HG03045 (cell line): ENCODE measurements at regions not wholly inside any gene's neighbourhood (a gene's known extent, or its start where the extent isn't known, plus 50 kb on each side); places are given as distances from the start of the nearest gene placed in this dataset.

Experiments
- ATAC-seq: cut with Tn5 transposase; IDR thresholded peaks from one replicate; pipeline ENCODE4 v1.9.1; 2021; ENCODE audit warnings: mild to moderate bottlenecking, moderate library complexity; ENCODE audit not compliant: unreplicated experiment

DNA sequence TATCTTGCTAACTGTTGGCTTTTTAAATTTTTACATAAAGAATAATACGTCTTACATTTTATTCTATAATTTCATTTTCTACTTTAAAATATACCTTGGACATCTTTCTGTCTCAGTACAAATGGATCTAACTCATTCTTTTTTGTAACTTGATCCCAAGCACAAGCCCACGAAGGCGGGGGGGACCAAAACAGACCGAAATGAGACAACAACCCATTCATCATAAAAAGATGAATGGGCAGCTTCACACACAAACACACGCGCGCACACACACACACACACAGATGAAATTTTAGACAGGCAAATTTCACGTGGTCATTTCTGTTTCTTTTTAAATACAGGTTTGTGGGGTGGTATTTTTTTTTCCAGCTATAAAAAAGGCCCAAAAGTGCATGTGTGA, 271.3 kb upstream of the TOPAZ1 start:
- no peak for ATAC-seq

DNA sequence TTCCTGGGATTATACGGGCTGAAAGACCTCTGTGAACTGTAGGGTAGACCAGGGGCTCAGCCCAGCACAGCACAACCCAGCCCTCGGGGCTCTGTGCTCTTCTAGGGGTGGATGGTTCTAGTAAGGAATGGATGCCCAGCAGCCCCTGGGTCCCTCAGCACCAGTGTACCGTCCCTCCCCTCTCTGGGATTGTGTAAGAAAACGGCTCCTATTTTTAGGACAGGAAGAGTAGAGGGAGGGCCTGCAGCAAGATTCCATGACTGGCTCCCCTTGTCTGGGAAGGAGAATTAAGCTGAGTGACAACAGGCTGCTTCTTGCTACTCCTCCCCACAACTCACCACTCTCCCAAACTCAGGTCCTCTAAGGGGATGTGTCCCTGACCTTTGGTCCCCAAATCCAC, 270.8 kb upstream of the TOPAZ1 start:
- no peak for ATAC-seq

DNA sequence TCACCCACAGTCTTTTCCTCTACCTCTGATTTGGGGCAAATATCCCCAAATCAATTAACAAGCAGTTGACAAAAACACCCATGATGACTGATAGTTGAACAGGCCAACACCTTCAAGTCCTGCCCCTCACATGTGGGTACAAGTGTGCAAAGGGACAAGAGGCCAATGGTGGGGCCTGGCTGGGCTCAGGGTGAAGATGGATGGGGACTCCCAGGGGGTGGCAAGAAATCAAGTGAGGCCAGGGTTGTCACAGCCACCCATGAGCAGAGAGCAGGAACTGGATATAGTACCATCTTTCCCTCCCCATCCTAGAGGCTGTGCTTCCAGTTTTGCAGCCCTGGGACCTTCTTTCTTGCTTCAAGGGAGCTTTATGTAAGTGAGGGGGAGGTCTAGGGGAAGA, 270.2 kb upstream of the TOPAZ1 start:
- no peak for ATAC-seq

DNA sequence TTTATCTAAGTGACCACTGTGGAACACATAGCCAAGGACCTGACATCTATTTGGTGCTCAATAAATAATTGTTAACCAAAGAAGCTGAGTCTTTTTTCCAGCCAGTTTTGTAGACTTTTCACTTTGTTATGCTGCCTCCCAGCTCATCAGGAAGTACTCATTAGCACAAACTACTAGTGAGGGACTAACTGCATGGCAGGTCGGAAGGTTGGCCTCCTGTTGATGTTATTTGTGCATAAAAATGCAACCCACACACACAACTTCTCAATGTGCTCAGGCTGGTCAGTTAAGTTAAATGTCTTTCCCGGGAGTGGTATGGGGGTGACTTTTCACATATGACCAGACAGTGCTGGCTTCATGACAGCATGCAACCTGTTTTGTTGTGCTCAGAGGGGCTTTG, 263.0 kb upstream of the TOPAZ1 start:
- ATAC-seq: no peak

DNA sequence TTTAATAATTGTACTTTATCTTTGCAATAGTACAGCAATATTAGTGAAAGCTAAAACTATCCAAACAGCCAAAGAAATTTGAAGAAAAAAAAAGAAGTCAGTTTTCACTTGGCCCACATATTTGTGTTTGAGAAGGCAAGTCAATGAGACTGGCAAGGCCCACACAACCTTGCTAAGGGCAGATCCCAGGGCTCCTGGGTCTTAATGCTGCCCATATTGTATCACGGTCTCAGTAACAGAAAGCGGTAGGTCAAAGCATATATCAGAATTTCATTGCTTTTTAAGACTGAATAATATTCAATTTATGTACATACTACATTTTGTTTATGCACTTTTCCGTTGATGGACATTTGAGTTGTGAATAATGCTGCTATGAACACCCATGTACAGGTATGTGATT, 262.0 kb upstream of the TOPAZ1 start:
- no peak for ATAC-seq

DNA sequence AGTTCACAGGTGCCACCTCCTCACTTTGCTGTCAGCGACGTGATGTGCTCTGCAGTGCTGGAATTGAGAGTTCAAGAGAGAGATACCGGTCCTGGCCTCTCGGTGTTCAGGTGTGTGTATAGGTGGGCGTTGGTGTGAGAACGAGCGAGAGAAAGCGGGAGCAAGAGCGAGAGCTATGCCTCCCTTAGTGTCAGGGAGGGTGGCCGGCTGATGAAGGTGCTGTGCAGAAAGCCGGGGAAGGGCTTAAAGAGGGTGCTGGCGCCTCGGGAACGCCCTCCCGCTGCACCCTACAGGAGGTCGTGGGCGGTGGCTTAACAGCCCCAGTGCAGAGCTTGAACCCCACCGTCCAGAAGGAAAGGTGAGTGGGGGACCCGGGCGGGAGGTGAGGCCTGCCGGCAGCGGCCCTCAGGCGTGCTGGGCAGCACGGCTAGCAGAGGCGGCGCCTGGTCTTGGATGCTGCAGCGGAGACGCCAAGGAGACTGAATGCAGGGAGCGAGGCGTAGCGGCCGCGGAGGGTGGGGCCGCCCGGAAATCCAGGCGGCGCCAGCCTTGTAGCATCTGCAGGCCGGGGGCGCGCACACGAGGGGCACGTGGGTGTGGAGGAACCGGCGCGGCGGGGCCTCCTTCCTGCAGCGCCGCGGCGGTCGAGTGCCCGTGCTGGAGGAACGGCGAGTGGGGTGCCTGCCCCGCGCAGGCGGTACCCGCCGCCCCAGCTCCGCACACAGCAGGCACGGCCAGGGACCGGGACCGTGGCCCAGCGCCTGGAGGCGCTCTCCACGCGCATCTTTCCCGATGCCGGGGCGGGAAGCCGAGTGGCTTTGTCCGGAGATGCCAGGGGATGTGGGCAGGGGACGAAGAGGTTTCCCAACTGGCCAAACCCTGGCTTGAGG, 246.8 kb upstream of the TOPAZ1 start:
- no peak for ATAC-seq

DNA sequence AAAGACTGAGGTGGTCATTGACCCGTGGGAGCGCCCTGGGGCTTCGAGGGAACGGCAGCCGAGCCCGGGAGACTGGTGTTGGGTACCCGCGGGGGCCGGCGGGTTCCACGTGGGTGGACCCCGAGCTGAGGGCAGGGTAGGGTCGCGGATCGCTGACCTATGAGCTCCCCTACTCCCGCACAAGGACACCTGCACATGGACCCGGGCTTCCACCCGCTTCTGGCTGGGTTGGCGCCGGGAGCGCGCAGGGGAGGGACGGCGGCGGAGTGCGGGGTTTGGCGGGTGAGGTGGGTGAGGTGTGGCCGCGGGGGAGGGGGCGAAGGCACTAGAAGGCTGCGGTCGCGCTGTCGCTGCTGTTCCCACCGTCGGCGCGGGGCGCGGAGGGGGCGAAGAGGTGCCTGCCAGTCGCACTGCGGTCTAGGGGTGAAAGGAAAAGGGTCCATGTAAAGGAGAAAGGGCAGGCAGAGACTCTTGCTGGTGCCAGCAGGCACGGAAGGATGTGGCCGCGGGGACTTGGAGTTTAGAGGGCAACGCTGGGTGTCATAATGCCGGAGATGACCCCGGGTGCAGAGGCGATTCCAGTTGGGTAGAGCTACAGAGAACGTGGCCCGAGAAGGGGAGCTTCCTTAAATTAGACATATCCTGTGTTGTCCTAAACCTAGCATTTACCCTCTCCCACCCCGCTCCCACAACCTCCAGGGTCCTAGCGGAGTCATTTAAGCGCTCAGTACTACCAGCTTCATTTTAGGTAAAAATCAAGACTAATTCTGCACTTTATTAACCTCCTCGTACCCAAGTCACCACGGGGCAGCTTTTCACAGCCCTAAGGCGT, 245.9 kb upstream of the TOPAZ1 start:
- ATAC-seq: no peak

DNA sequence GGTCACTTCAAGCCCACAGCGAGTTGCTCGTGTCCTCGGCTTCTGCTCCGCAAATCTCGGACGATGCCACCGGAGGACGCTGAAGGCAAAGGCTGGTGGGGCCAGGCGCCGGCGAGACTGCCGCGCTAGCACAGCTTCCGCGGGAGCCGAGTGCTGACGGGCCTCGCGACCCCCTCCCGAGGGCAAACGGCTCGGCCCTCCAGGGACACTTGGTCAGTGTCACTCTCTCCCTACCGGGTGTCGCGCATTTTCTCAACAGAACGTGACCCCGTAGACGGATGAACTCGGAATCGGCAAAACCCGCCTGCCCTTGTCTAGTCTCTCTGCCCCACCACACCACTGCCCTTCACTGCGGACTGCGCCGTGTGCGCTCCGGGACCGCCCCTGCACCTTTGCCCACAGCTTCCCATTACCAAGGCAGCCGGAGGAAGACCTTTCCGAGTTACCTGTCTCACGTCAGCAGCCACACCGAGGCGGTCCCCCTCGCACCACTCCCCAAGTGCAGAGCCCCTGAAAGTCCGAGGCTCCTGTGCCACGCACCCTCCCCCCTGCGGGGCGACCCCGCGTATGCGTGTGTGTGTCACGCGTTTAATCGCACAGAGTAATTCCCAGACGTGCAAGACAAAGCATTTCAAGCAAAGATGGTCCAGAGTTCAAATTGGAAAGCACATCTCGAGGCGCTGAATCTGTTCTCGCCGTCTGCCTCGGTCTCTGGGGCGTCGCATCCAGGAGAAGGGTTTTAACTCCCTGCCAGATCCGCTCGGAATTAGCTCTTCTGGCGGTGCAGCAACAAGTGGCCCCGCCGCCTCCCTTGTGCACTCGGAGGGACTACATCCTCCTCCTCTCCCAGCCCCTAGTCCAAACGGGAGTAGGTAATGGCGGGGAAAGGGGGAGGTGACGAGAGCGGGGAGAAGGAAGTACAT, 245.0 kb upstream of the TOPAZ1 start:
- no peak for ATAC-seq

DNA sequence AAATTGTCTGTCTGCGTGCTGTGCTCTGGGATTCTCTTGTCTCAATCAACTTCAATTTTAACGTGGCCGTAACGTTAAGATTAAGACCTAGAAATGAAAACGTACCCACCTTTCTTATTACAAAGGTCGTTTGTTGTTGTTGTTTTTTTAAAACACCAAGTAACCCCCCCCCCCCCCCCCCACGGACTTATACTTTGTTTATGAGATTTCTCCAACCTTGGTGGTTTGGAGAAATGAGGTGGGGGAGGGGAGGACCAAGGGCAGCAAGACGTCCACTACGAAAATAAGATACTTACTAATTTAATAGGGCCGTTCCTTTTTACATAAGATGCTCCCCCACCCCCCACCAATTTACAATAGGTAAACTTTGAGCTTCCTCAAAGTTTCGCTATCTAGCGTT, 244.4 kb upstream of the TOPAZ1 start:
- no peak for ATAC-seq

DNA sequence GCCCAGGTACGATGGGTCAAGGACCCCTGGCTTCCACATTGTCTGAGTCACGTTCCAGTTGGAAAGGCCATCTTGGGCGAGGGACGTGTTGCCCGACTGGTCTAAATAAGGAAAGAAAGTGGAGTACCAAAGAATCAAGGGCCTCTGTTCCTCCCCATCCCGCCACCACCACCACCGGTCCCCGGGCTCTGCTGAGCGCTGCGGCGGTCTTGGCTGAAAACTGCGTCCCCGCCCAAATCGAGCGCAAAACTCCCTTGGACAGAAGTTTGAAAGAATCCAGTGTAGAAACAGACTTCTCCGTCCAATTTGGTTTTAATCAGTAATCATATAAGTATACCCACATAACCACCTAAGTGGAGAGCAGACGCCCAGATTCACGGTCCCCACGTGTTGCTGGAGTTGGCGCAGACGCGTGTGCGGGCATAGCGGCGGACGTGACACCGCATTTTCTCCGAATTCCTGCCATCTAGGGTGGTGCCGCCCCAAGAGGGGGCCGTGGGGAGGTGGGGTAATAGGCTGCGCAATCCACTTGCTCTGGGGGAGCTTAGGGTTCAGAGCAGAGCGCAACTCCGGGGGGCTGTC, 243.8 kb upstream of the TOPAZ1 start:
- no peak for ATAC-seq

DNA sequence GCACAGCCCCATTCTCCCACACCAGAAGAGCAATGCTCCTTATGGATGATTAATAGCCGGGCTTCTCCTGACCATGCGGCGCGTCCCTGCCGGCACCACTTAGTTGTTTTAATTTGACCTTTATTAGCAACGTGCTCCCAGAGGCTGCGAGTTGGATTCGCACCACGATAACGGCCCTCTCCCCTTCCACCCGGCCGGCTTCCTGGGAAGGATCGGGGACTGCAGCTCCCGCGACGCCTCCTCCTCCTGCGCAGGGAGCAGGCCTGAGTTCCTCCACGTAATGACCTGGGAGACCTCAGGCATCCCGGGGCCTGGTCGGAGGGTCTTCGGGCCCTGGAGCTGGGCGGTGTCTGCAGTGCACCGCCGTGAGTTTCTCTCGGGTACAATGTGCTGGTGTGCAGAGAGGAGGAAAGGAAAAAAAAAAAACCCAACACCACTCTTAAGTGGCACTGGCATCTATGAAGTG, 243.3 kb upstream of the TOPAZ1 start:
- ATAC-seq: no peak

DNA sequence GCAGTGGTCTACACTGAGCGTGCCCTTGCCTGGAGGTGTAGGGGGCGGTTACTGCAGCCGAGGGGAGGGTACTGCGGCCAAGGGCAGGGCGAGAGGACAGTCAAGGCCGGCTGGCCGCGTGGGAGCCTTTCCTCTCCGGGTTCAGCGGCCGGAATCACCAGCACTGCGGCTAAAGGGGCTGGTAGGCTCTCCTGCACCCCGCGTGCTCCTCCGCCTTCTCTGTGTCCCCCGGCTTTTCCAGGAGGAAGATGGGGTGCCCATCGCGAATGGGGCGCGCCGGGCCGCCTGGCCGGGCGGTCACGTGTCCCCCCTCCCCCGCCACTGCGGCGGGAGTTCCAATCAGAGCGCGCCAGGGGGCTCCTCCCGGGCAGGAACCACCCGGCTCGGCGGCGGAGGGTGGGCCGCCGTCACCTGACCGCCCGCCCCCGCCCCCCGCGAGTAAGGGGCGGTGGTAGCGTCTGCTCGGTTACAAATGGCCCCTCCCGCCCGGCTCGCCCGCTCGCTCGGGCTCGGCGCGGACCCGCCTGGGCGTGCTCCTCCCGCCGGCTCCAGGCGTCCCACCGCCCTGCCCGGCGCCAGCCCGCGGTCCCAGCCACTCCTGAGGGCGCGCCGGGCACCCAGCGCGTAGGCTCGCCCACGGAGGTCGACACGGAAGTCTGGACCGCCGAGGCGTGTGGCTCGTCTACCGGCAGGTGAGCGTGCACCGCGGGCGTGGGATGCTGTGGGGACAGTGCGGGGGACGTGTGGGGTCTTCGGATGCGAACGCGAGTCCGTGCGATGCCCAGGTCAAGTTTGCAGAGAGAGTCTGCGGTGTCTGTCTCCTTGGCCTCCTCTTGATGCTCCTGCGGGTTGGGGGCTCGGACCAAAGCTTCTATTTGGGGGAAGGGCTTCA, 242.6 kb upstream of the TOPAZ1 start:
- no peak for ATAC-seq

DNA sequence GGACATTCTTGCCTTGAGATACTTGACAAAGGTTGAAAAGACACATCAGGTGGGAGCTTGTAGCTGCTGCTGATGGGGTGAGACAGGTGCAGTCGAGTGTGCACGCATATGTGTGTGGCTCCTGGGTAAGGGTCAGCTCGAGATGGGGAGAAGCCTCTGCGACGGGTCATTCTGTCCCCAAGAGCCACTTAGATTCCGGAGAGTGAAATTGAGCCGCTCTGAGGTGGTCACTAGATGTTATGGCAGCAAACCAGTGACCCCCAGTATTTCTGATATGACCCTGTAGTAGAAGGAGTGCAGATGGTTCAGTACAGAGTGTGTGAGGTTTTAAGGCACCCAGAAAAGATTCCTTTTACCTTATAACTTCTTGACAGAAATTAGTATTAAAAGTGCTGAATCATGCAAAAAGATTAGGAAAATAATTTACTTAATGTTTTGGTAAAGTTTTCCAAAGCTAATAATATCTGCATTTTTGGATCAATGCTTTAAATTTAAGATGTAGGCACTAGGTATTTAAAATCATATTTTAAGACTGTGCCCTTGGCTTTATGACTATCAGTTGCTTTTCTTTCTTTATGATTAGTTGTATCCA, 241.9 kb upstream of the TOPAZ1 start:
- ATAC-seq: no peak

DNA sequence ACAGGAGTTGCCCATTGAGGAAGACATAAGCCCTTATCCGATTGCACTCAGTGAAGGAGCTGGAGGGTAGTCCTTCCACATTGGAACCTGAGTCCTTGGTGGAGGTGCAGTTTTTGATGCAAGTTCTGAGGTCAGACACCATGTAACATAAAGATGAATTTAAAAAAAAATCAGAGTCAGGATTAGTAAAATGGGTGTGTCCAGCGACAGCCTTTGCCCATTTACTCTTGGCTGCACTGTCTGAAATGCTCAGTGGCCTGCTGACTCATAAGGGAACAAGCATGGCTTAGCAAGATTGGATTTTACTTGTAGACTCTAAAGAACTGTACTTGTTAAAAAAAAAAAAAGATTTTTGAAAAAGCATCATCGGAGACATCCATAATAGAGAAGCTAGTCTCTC, 241.1 kb upstream of the TOPAZ1 start:
- no peak for ATAC-seq

DNA sequence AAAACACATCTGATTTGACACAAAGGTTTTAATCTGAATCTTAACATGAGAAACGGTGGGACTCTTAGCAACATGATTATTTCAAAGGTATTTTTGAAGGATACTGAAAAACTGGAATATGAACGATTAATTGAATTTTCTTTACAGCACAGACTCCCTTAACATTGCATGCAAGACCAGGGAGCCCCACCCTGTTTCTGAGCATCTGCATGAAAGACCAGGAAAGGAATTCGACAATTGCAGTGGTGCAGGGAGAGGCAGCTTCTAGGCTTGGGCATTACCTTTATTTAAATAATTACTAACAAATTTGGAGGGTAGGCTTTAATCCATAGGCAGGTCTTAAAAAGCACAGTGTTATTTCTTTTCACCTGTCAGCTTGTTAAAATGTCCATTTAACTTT, 240.6 kb upstream of the TOPAZ1 start:
- ATAC-seq: no peak

DNA sequence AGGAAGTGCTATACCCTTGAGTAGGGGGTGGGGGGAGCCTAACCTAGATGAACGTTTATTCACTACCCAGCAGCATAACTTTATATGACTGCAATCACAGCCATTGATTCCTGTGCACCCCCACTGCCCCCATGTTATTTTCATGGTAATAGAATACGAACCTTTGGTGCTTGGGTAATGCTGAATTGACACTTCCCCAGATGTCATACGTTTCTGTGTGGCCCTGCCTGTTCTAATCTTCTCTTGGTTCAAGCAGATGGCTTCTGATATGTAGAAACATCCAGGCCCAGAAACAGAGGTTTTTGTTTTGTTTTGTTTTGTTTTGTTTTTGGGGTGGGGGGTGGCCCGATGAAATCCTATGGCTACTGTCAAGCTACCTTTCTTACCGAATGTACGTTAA, 237.9 kb upstream of the TOPAZ1 start:
- no peak for ATAC-seq

DNA sequence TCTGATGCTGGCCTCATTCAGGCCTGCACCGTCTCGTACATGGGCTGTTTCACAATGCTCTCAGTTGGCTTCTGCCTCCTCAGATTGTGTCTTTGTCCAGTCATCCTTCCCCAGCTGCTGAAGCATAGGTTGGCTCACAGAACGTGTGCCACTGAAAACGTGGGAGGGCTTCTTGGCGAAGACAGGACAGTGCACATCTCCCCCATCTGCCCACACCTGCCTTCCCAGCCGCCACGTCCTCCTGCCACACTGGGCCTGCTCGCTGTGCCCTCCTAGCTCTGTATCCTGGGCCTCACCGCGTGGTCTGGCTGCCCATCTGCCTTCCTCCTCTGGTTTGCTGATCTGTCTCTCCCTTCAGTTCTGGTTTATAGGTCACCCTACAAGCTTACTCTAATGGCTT, 230.0 kb upstream of the TOPAZ1 start:
- no peak for ATAC-seq

DNA sequence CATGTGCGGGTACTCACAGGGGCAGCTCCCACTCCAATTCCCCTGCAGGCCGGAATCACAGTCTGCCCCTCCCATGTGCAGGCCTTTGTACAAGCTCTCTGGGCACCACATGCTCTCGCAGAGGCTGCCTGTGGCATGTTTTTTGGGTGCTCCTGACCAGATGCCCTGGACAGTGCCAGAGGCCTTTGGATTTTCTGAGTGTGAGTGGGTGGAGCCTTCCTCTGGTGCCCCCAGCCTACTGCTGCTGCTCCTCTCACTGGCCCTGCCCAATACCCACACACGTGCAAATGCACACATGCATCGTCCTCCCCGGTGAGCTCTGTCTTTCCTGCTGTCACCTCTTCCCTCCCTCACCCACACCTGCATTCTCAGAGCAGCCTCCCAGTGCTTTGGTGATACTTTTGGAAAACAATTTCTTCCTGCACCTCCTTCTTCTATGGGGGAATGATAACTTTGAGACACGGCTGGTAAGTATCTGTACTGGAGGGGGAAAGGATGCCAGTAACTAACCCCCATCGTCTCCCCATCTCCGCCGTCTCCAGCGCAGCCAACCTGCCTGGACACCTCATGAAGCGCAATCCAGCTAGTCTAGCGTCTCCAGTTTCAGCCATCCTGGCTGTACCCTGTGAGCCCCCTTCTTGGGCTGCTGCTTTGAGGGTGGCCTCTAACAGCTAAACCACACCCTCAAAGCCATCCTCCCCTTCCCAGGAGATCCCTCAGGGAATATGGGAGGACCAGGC, 229.4 kb upstream of the TOPAZ1 start:
- no peak for ATAC-seq

DNA sequence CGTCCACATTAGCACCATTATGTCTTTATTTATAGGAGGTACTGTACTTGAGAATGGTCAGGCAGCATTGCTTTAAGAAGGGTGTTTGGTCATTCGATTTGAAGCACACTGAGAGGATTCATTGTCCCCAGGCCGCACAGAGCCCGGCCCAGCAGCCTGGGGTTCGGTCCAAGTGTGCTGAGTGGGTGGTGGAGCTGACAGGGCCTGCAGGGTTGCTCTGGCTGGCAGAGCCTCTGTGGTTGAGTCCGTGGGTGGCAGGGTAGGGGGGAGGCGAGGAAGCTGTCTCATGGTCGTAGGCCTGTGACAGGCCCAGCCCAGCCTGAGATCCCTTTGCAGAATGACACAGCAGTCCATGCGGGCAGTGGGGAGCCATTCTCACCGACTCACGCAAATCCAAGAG, 227.7 kb upstream of the TOPAZ1 start:
- ATAC-seq: no peak
